ENCODE measurements at regions not wholly inside any gene's neighbourhood (a gene's known extent, or its start where the extent isn't known, plus 50 kb on each side); places are given as distances from the start of the nearest gene placed in this dataset.

DNA sequence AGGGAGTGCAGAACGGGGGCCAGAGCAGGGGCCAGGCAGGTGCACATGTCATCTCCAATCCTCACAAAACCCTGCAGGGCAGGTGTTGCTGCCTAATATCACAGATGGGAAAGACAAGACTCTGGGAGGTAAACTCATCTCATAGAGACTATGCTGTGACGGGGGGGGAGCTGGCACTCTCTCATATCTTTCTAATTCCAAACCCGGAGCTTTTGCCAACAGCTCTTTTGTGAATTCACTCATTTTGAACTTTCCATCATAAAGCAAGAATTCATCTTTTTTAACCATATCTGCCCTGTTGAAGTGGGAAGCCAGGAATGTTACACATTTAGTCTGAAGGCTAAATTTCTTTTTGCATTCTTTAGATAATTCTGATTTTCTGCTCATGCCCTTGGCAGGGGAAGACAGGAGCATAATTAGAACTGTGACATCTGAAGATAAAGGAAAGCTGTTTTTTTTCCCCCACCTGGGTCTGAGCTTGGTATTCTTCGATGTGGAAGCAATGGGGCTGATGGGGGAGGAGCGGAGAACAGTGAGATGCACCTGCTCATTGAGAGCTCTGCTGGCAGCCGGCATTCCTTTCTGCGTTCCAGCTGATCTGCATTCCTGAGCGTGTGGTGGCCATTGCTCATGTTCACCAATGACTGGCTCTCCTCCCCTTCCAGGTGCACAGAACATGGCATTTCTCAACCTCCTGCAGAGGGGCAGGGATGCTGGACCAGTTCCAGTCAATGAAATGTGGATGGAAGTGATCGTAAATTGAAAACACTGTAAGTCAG, 159.2 kb downstream of the NSG2 start:
- no peak for DNase-seq (ENCODE audit: extremely low read depth, low read depth)
- TF ChIP-seq, protein P1, sequence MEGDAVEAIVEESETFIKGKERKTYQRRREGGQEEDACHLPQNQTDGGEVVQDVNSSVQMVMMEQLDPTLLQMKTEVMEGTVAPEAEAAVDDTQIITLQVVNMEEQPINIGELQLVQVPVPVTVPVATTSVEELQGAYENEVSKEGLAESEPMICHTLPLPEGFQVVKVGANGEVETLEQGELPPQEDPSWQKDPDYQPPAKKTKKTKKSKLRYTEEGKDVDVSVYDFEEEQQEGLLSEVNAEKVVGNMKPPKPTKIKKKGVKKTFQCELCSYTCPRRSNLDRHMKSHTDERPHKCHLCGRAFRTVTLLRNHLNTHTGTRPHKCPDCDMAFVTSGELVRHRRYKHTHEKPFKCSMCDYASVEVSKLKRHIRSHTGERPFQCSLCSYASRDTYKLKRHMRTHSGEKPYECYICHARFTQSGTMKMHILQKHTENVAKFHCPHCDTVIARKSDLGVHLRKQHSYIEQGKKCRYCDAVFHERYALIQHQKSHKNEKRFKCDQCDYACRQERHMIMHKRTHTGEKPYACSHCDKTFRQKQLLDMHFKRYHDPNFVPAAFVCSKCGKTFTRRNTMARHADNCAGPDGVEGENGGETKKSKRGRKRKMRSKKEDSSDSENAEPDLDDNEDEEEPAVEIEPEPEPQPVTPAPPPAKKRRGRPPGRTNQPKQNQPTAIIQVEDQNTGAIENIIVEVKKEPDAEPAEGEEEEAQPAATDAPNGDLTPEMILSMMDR (IDR thresholded peaks at IDR 0.05; ENCODE audit: low read depth, low read length), result no peak

DNA sequence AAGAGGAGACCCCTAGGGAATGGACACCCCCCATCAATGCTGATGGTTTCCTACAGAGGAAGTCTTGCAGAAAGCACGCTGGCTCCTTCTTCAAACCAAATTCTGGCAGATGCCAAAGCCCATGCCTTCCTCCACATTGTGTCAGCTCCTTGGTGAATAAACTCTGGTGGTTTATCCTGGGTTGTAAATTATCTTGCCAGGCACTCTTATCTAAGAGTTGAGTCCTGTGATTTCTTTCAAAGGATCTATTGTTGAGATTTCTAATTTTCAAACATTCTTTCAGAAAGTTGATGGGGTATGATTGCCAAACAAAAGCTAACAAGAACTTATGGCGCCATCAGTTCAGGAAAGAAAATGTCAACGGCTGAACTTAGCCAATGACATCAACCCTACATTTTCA, 160.4 kb downstream of the NSG2 start:
- TF ChIP-seq, protein P1 (IDR thresholded peaks at IDR 0.05; ENCODE audit: low read depth, low read length), result no peak
- DNase-seq (ENCODE audit: extremely low read depth, low read depth), result no peak

DNA sequence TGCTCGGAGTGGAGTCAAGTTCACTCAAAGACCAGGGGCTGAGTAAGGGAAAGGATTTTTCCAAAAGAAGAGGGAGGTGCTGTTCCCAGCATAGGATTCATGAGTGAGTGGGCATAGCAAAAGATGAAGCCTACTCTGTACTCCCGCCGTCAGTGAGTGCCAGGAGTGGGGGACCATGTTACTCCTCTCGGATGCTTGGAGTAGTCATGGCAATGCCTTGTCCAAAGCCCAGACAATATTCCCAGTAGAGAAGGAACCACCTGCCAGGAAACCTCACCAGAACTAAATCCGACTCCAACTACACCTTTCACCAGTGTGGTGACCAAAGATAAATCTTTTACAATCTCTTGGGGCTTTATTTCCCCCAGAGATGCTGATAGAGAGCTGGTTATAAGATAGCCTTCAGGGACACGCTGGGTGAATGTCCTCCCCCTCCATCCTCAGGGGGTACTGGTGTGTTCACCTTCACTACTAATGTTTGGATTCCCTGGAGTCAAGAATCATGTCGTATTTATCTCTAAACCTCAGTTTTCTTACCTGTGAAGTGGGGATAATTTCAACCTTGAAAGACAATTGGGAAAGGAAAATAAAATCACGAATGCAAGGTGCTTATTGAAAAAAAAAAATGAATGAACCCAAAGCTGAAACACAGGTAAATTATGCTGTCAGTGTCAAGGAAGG, 165.2 kb downstream of the NSG2 start:
- TF ChIP-seq, protein P1 (IDR thresholded peaks at IDR 0.05; ENCODE audit: low read depth, low read length), result no peak
- no peak for DNase-seq (ENCODE audit: extremely low read depth, low read depth)

DNA sequence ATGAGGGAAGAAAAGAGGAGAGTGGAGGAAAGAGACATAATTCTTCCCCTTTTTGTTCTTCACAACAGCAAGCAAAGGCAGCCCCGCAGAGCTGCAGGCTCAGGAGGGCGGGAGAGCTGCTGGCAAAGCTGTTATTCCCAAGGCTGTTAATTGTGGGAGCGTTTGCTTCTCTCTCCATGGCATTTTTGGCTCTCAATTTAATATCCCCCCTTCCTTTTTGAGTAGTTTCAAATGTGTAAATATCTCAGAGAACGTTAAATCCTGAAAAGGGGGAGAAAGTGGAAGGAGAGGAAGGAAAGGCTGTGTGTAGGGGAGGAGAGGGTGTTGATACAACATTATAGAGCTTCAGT, 165.7 kb downstream of the NSG2 start:
- DNase-seq (ENCODE audit: extremely low read depth, low read depth), result no peak
- TF ChIP-seq, protein P1 (IDR thresholded peaks at IDR 0.05; ENCODE audit: low read depth, low read length), result no peak

- no peak for DNase-seq (ENCODE audit: extremely low read depth, low read depth)
- TF ChIP-seq, protein P1 (IDR thresholded peaks at IDR 0.05; ENCODE audit: low read depth, low read length), result no peak
These were observed 172.0 kb downstream of the NSG2 start for GRCh38 chr5:174217527-174217926.

DNA sequence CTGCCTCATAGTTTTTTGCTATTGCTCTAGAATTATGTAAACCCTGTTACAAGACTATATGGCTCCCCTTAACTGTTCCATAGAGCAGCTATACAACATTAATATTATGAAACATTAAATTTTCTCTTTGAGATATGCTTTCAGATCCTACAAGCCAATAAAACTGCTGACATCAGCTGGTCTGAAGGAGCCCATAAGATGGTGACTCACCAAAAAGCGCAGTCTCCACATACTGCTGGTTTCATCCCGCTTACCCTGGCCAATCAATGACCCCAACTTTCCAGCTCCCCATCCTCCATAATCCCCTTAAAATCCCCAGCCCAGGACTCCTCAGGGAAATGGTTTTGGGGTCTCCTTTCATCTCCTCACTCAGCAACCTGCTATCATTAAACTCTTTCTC, 172.7 kb downstream of the NSG2 start:
- no peak for DNase-seq (ENCODE audit: extremely low read depth, low read depth)
- TF ChIP-seq, protein P1 (IDR thresholded peaks at IDR 0.05; ENCODE audit: low read depth, low read length), result no peak

- DNase-seq (ENCODE audit: extremely low read depth, low read depth), result no peak
- TF ChIP-seq, protein P1 (IDR thresholded peaks at IDR 0.05; ENCODE audit: low read depth, low read length), result no peak
These were observed 174.9 kb downstream of the NSG2 start for GRCh38 chr5:174220417-174220816.

Measured in AG09319 (cell line).